HG03066 (cell line): ENCODE measurements at regions not wholly inside any gene's neighbourhood (a gene's known extent, or its start where the extent isn't known, plus 50 kb on each side); places are given as distances from the start of the nearest gene placed in this dataset.

Experiments used
- ATAC-seq: cut with Tn5 transposase; IDR thresholded peaks from one replicate; pipeline ENCODE4 v1.9.1; 2021; ENCODE audit warnings: low read depth; ENCODE audit not compliant: unreplicated experiment

DNA sequence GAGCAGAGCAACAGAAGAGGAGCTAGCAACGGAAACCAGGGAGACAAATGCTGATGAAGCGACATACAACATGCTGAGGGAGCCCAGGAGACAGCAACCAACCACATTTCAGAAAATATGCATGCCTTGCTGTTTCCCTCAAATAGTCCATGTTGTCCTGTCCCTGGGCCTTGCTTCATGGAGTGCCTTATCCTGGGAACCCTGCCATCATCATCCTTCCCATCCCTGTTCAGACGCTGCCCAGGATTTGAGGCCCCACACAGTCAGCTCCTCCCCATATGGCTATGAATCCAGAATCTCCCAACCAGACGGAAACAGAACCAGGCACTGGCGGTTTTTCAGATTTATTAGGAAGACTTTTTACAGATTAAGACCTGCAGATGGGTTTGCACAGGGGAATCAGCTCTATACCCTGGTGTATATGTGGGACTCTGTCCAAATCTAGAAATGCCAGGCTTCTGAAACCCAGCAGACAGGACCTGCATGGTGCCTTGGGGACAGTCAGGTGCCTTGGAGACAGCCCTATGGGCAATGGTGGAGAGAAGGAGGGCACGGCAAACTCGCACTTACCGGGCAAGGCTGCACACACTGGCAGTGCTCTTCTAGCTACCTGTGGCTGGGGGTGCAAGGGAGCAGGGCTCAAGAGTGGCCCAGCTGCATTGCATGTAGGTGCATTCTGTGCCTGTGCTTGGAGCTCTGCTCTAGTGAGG is 199.7 kb upstream of the MAMLD1 start:
- ATAC-seq = no peak

DNA sequence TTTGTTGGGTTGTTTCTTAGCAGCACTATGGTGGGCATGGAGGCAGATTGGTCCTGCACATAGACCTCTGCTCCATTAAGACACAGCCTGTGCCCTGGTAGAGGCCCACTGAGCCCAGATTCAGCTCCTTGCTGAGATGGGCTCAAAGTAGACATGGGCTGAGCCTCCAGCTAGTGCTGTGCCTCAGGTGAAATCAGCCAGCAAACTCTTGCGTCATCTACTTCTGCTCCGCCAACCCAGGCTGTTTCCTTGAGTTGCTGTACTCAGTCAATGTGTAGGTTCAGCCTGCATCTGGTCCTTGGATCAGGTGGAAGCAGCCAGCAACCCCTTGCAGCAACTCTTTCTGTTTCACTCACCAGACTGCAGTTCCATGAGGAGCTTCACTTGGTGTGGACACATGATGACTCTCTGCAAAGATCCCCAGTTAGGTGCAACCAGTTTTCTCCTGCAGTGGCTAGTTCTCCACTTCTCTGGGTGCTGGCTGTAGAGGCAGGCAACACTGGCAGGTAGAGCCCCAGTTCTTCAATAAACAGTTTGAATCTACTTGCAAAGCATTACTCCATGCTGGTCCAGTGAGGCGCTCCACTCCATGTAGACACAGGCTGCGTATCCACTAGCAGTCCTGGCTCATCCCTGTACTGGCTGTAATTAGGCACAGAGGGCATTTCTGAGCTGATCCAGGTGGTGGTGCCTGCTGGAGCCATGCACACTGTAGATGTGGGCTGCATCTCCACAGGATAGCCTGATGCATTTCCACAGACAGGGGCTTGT is 199.0 kb upstream of the MAMLD1 start:
- no peak for ATAC-seq

DNA sequence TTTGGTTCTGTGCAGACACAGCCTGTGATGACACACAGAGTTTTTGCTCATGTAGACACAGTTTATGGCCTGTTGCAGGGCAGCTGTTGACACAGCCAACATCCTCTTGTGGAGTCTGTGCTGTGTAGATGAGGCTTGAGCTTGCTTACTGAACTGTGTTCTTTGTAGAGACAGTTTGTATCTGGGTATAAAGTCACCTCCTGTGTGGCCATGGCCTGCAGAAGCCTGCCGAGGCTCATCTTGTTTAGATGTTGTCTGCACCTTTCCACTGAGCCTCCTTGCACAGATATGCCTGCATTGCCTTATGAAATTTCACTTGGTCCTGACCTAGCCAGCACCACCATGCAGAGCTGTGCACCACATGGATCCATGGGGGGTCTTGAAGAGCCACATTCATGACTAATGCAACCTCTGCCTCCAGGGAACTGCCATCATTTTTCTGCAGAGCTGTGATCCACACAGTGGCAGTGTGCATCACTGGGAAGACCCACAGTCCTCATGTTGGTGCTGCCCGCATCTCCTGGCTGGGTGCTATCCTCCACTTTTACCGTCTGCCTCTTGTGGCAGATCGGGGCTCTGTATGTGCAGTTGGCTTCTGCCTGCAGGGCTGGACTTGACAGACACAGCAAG is 198.0 kb upstream of the MAMLD1 start:
- ATAC-seq = no peak

DNA sequence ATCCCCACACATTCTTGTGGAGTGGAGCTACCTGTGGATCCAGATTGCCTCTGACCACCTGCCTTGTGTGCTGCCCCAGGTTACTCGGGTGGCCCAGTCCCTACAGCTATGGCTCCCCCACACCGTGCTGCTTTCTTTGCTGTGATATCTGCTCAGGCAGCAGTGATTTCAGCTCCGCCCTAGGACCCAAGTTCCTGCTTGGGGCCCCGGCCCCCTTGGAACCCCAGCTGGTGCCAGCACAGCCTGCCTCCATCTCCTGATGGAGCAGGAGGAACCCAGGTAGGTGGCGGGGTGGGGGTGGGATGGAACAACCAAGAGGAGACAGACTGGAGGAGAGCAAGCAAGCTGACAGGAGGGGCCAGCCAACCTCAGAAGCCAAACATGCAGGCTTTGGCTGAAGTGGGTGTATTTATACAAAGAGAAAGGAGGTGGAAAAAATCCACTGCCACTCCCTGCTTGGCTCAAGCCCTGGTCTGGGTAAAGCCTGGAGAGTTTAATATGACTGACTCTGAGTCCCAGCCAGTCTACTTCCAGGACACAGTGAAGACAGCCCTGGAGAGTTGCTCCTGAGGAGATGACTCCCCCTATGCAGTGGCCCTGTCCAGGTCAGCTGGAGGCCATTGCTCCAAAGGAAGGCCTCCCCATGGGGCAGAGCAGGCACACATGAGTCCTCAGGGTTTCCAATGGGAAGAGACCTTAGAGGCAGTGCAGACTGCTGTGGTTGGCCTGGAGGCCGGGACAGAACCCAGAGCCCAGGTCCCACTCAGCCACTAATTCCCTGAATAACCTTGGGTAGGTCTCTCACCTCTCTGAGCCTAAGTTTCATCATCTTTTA is 197.1 kb upstream of the MAMLD1 start:
- no peak for ATAC-seq

DNA sequence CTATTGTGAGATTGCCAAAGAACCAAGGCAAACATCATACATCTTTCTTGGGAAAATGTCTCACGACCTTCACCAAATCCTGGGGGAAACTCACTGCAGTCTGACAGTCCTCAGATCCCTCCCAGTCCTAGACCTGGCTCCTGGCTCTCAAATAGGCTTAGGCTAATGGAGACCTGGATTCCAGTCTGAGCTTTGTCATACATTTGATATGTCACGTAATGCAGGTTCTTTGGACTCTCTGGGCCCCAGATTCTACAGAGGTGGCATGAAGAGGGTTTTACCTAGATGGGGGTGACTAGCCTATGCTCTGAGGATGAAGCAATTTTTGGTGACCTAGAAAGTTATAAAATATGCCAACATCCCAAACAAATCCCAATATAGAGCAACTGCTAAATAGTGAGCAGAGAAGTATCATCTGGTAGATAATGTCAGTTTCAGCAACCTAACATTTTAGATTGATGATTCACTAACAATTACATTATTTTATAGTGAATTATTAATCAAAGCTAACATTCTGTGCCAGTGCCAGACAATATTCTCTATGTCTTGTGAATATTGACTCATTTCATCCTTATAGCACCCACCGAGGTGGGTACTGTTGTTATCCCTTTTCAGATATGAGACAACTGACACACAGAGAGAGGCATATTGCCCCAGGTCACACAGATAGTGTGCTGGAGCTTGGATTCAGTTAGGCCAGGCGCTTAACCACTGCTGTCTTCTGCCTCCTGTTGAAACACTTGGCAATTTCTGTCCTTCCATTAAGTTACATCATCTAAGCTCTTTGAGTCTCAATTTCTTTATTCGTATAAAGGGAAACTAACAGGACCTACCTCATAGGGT is 195.4 kb upstream of the MAMLD1 start:
- ATAC-seq = no peak

DNA sequence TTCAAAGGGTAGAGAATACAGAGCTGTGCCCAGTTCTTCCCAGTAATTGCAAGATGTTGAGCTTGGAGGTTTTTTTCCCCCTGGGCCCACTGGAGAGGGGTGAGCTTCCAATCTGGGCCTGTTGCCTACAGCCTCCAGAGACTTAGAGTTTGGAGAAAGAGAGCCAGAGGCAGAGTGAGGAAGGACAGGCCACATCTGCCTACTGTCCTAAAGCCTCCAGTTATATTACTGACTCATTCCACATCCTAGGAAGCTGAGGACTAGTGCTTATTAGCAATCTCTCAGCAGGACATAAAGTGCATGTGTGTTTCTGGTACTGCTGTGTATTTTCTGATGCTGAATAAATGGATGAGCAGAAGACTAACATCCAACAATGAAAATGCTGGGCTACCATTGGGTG is 181.0 kb upstream of the MAMLD1 start:
- ATAC-seq = no peak

DNA sequence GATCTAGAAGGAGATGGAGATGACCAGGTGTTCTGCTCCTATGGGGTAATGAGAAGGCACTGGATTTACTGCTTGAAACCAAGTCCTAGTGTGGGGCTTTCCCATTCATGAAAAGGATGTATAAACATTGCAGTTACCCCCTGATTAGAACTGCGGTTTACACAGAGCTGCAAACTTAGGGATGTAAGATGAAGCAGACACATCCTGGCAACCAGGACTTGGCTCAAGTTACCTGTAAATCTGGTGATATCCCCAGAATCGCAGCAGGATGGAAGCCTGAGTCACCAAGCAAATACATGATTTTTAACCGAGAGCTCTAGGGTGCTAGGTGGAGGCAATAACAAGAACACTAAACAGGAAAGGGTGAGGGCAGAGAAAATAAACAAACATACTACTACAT is 178.6 kb upstream of the MAMLD1 start:
- no peak for ATAC-seq

DNA sequence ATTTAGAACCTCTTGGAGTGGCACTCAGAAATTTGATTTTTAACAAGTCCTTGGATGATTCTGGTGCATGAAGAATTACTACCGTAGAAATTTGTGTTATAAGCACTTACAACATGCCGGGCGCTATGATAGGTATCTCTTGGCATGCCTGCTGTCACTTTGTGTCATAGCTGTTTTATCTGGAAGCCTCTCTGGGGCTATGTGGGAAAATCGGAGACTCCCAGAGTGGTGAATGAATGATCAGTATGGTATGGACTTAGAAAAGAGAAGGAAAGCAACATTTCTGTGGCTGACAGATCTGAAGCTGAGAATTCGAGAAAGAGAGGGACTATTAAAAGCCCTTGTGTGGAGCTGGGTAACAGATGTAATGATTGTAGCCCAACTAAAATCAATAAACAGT is 177.4 kb upstream of the MAMLD1 start:
- no peak for ATAC-seq

DNA sequence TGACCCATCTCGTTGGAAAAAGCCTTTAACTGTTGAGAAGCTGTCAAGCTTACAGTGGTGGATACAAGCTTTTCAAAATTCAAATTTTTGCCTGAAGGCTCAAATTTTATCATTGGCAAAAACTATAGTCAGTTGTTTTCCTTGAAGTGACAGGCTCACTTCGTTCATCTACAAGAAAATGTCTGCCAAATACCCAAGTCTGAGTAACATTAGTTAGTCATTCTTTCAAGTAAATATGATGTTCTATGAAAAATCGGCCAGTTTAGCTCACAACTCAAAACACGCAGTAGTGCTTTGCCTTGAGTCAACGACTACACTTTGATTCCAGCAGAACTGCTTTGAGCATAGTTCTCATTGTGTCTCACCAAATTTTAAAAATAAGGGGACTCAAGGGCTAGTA is 170.3 kb upstream of the MAMLD1 start:
- ATAC-seq = no peak

DNA sequence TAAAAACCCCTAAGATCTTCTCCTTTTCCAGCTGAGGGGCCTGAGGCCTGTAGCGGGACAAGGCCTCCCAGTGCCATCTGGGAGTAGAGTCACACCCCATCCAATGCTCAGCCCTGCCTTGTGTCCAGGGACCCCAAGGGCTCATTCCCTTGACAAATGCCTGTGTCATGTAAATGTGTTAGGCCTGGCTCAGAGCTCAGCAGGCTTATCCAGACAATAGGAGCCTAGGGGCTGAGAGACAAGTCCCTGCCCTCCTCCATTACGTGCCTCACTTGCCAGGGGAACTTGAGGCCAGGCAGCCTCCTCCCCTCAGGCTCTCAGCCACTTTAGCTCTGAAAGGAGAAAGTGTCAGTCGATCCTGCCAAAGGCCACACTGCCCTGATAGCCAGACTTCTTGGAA is 166.8 kb upstream of the MAMLD1 start:
- ATAC-seq = no peak

DNA sequence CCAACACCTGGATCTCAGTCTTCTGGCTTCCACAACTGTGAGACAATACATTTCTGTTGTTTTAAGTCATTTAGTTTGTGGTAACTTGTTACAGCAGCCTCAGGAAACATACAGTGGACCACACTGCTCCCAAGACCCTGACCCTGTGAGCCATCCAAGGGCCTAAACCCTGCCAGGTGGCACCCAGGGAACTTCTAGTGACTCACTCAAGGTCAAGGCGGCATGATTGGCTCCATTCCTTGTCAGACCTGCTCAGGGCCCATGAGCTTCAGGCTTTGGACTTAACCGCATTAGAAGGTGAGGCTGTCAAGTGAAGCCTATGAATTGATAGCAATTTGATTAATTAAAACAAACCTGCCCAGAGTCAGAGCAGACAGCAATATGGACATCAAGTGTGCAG is 165.7 kb upstream of the MAMLD1 start:
- ATAC-seq = no peak

DNA sequence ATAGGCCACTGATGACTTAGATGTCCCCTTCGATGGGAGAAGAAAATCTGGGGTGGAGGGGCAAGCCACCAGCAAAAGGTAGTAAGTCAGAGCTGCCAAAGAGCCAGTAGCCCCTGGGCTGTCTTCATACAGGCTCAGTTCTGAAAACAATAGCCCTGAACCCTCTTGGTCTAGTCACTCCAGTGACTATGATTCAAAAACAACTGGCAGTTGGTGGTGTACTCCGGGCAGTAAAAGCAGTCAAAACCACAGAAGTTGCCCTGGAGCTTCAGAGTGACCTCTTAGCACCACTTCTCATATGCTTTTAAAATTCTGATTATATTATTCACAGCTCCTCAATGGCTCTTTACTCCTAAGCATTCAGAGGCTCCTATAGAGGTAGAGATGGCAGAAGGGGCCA is 164.3 kb upstream of the MAMLD1 start:
- no peak for ATAC-seq

DNA sequence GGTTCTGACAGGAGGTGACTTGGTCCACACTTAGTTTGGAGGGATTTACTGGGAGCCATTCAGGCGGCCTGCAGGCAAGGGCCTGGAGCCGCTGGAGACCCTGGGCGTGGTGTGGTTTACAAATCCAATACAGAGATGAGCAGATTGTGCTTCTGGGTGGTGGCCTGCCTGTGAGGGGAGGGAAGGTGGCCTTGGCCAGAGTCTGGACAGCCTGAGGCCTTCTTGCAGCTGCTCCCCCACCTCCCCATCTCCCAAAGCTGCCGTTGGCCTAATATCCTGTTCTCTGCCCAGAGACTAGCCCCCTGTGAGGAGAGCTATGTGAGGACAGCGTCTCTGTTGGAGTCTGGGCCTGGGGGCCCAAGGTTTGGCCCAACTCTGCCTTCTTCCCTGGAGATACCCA is 163.9 kb upstream of the MAMLD1 start:
- ATAC-seq = no peak

DNA sequence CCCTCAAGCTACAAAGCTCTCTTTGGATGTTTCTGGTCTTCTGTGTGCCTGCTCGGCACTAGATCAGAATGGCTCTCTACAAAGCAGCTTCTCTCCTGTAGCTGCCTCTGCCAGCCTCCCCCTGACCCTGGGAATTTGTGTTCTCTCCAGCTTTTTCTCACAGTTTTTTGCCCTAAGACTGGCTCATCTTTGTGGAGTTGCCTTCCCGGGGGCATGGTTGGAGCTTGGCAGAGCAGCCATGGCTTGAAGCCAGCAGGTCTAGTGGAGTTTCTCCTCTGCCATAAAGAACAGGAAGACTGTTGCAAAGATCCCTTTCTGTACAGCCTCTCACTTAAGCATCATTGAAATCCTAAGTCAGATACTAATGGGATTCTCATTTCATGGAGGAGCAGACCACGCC is 163.3 kb upstream of the MAMLD1 start:
- no peak for ATAC-seq

DNA sequence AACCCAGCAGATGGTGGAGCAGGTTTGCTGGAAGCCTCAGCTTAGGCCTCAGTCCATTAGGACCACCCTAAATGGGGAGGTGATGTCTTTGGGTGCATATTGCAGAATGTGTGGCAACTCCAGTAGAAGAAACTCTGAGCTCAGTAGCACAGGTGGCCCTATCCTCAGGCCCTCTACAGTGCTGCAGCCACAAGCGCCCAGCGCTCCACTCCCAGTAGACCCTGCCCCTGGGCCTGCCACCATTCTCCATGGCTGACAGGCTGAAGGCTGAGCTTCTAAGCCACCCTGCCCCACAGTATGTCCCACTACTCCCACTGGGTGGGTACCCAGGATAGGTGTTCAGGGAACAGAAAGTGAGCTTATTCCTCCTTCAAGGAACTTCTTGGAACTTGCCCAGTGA is 162.8 kb upstream of the MAMLD1 start:
- no peak for ATAC-seq

DNA sequence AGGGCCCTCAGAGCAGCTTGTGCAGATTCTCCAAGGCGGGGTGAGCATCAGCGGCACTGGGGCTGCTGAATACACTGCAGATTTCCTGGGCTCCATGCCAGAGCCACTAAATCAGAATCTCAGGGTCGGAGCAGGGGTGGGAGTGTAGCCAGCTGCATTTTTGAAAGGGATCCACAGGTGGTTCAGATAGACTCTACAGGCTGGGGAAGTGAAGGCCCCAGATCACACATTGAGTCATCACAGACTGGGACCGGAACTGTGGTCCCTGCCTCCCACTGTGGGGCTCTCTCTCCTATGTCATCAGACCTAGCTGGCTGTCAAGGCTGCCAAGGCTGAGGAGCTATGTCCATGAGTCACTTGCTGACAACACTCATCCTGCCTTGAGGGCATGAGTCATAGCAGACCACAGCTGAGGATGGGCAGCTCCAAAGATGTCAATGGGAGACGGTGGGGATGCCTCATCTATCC is 162.3 kb upstream of the MAMLD1 start:
- ATAC-seq = peak; percentile 98

DNA sequence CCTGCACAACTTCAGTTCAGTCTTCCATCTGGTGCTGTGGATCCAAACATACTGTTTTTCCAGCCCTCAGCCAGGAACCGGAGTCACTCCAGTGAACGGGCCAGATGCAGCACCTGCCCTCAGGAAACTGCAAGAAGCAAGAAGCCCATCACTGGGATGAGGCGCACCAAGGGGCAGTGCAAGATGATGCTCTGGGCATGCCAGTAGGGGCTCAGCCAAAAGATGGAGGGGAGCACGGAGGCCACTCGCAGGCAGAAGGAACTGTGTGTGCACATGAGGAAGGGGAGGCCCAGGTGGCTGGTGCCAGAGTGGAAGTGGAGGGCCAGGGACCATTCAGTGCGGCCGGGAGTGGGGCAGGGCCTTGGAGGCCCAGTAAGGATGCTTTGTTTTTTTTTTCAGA is 161.7 kb upstream of the MAMLD1 start:
- no peak for ATAC-seq

DNA sequence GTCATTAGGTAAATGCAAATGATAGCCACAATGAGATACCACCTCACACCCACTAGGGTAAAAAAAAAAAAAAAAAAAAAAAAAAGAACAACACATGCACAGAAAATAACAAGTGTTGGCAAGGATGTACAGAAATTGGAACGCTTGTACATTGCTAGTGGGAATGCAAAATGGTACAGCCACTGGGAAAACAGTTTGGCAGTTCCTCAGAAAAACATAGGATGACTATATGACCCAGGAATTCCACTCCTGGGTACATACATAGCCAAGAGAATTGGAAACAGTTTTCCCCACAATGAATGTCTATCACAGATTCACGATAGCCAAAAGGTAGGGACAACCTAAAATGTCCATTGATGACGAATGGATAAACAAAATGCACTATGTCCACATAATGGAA is 161.3 kb upstream of the MAMLD1 start:
- no peak for ATAC-seq

DNA sequence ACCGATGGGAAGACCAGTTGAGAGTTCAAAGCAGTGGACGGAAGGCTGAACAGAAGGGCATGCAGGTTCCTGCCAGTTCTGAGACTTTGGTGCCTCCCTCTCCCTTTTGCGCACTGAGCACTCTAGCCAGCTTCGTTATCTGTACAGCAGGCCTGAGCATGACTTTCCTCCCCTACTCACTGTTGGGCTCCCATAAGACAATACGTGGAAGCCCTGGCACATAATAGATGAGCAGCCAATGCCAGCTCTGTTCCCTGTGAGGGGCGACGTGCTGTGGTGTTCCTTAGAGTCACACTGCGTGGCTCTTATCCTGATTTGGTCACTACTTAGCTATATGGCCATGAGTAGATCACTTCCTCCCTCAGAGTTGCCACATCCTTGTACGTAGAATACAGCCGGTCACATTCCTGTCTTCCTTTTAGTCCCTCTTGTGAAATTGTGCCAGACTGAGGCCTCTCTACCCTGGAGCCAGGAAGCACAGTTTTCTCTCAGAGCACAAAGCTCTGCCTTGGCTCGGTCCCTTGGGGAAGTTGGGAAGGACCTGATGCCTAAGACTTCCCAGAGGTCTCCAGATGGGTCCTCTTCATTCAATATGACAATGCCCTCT is 160.4 kb upstream of the MAMLD1 start:
- ATAC-seq = no peak

DNA sequence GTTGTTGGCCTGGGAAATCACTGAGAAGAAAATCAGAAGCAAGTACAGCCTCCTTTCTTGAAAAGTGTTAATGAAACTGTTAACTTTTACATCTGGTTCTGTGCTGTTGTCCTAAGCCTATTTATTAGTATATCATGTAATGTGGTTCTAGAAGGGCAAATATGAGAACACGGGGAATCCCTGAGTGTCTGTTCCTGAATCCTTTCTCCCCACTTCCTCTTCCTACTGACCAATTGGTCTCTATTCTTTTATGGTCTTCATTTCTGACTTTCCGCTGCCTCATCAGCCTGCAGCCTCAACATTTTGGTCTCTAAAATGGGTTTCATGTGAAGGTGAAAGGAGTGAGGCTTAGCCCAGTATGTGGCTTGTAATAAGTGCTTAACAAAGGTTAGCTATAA is 159.9 kb upstream of the MAMLD1 start:
- ATAC-seq = no peak
